Coronary artery (tissue), 2 donors: ENCODE measurements at regions not wholly inside any gene's neighbourhood (a gene's known extent, or its start where the extent isn't known, plus 50 kb on each side); places are given as distances from the start of the nearest gene placed in this dataset.

Source experiments
- DNase-seq: peaks from one replicate; pipeline ENCODE4 v3.0.0-alpha.2; 2017; ENCODE audit warnings: low spot score
- H3K27ac ChIP-seq, 2 donors: fragments of 200-600 bp; sonication (generic); one replicate each; pipeline ENCODE4 v1.5.1; 2016 to 2019
- H3K4me3 ChIP-seq: fragments of 200-600 bp; sonication (generic); 2 replicates; pipeline ENCODE4 v1.5.1; 2016; ENCODE audit warnings: mild to moderate bottlenecking, moderate library complexity
- TF ChIP-seq, protein P1 (sequence below): fragments of 200-600 bp; sonication (generic); IDR thresholded peaks from one replicate; pipeline ENCODE4 v1.5.1; 2019; ENCODE audit warnings: antibody characterized with exemption

DNA sequence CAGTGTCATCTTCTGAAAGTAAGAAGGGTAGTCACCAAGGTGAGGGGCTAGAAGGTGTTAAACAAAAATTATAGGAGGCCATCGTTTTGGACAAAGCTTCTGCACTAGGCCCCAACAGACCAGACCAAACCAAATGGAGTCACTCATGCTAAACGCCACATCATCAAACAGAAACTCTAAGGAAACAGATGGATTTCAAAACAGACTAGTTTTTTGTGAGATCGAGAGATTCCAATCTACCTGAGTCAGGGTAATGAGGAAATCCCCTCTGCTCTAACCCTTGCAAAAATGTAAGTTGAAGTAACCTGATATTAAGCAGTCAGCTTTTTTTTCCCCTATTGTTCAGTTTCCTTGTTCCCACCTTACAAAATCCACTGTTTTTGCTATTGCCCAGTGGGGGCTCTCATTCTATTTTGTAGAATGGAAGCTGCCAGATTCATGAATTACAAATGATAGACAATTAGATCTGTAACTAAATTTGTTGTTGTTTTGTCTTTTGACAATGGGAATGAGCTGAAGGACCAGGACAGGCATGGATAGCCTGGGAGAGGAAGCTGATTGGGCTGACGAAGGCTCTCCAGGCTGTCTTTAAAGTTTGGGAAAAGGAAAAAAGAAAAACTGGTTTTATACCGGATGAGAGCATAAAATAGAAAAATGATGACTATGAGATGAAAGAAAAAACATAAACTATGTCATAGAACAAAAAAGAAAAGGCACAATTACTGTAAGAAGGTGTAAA, 94.7 kb upstream of the ADAMTSL1 start:
- TF ChIP-seq, protein P1, sequence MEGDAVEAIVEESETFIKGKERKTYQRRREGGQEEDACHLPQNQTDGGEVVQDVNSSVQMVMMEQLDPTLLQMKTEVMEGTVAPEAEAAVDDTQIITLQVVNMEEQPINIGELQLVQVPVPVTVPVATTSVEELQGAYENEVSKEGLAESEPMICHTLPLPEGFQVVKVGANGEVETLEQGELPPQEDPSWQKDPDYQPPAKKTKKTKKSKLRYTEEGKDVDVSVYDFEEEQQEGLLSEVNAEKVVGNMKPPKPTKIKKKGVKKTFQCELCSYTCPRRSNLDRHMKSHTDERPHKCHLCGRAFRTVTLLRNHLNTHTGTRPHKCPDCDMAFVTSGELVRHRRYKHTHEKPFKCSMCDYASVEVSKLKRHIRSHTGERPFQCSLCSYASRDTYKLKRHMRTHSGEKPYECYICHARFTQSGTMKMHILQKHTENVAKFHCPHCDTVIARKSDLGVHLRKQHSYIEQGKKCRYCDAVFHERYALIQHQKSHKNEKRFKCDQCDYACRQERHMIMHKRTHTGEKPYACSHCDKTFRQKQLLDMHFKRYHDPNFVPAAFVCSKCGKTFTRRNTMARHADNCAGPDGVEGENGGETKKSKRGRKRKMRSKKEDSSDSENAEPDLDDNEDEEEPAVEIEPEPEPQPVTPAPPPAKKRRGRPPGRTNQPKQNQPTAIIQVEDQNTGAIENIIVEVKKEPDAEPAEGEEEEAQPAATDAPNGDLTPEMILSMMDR = no peak
- no peak overlapping the region for H3K4me3 ChIP-seq
- no peak for DNase-seq
- no peak overlapping the region for H3K27ac ChIP-seq

DNA sequence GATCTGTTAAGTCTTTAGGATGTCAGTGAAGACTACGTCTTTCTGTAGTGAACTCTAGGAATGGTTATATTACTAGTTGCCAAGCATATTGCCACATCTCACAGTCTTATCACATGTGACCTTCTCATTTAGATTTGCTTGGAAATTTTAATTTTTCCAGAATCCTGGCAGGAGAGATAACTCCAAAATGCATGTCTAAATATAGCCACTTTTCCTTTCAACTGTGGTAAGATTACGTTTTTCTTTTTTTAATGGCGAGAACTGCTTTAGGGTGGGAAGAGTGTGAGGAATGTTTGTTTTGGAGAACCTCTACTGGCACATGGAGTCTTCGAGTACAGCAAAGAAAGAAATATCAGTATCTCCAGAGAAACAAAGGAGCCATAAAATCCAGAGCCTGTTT, 91.7 kb upstream of the ADAMTSL1 start:
- TF ChIP-seq, protein P1 = no peak
- H3K4me3 ChIP-seq = peak overlapping the region; percentile 32
- no peak for DNase-seq
- H3K27ac ChIP-seq = peak overlapping the region in 1 of 2 donors; percentile 9

DNA sequence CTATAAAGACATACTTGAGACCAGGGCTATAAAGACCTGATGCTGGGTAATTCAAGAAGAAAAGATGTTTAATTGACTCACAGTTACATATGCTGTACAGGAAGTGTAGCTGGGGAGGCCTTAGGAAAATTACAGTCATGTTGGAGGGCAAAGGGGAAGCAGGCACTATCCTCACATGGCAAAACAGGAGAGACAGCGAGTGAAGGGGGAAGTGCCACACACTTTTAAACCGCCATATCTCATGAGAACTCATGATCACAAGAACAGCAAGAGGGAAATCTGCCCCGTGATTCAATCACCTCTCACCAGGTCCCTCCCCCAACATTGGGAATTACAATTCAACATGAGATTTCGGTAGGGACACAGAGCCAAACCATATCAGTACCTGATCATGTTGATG, 89.9 kb upstream of the ADAMTSL1 start:
- Histone ChIP-seq H3K27ac (no peak overlapping the region), H3K4me3 (no peak overlapping the region)
- no peak for DNase-seq
- TF ChIP-seq, protein P1 = no peak

DNA sequence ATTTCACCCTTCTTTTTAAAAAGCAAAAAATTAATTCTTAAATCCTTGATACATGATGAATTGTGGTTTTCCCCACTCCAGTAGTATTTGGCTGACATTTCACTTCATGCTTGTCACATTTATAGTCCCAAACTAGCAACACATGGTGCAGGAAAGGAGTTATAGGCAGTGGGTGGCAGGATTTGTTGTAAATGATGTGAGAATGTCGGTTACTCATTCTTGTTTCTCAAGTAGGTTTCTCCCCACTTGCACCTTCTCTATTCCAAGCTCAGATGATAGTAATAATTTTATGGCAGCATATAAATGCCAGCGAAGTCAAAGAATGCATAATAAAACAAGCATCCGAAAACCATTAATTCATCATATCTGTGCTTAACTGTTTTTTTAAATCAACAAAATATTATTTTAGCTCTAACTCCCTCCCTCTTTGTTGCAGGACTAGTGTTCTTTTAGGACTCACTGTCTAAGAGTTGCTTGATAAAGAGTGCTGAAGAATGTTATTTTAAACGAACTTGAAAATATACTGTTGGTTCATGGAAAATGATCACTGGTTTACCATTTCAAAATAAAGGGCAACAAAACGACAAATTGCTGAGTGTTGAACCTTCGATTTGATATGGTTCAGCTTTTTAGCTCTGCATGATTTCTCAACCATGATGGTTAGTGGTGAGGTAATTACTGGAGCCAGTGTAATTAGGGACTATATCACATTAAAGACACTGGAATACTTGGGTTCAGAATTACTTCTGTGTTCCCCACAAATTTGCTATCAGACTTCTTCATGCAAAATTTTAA, 88.1 kb upstream of the ADAMTSL1 start:
- TF ChIP-seq, protein P1 = no peak

DNA sequence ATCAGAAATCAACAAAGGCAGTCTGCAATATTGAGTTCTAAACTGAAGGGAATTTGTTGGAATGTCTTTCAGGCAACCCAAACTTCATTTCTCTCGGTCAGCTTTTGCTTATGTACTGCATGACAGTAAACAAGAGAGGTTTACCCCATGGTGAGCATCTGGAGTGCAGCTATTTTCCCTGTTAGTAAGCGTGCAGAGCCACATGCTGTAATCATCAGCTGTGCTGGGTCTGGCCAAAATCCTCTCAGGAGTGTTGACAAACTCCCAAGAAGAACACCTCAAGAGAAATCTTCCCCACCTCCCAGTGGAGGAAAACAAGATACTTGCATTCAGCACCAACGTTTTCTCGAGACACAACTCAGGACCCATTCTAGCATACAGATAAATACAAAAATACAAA, 83.6 kb upstream of the ADAMTSL1 start:
- H3K4me3 ChIP-seq = no peak overlapping the region
- TF ChIP-seq, protein P1 = no peak
- no peak for DNase-seq
- H3K27ac ChIP-seq = no peak overlapping the region

More for the DNA sequence above, 88.1 kb upstream of the ADAMTSL1 start:
- H3K4me3 ChIP-seq = peak overlapping the region; percentile 34
- no peak overlapping the region for H3K27ac ChIP-seq
- no peak for DNase-seq

DNA sequence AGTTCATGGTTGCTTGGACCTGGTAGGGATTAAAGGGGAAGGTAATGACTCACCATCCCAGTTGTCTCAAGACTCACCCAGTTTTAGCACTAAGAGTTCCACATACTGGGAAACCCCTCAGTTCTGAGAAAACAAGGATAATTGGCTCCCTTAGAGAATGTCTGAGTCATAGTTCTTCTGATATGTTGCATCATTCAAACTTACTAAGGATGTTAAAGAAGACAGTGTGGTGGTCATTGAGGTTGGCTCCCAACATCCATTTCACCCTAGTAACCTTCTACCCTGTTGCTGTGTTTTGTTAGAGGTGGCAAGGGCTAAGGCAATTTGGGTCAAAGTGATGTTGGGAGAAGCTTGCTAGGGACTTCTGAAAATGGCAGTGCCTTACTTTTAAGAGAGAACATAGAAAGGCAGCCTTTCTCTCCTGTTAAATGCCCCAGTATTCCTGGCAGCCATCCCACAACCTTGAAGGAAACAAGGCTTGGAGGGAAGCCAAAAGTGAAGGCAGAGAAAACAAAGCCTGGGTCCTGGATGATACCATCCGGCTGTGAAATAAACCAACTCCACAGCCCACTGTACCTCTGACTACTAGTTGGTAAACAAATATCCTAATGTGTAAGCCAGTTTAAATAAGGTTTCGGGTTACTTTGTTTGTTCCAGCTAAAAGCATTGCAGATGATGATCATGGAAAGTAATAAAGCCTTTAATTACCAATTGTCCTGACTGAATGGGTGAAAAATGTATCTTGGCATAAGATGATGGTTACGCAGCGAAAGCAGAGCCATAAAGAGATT, 80.4 kb upstream of the ADAMTSL1 start:
- no peak for DNase-seq
- H3K27ac ChIP-seq = peak overlapping the region; percentile 35 to 46
- TF ChIP-seq, protein P1 = no peak
- H3K4me3 ChIP-seq = no peak overlapping the region
